ENCODE measurements at regions not wholly inside any gene's neighbourhood (a gene's known extent, or its start where the extent isn't known, plus 50 kb on each side); places are given as distances from the start of the nearest gene placed in this dataset.

- H3K9me3 ChIP-seq = peaks cover 11% of the 10 kb centered on the region
- no peak for ATAC-seq
- no peak overlapping the region for H3K4me3 ChIP-seq
- TF ChIP-seq CTCF (IDR thresholded peaks at IDR 0.05) = no peak
- H3K36me3 ChIP-seq (ENCODE audit: low read depth) = no peaks in the 10 kb centered on the region
- intact Hi-C loops (cut with DNase I, micrococcal nuclease) = no loop called here
- DNase-seq = no peak
- H3K4me1 ChIP-seq (ENCODE audit: low read depth) = no peaks in the 10 kb centered on the region
Observed at GRCh38 chr3:170711786-170712185, 125.9 kb upstream of the SLC7A14 start.

GRCh38 chr3:170709046-170709445 is 123.2 kb upstream of the SLC7A14 start:
- Histone ChIP-seq H3K36me3 (ENCODE audit: low read depth) (no peaks in the 10 kb centered on the region), H3K9me3 (peaks cover 11% of the 10 kb centered on the region), H3K4me3 (no peak overlapping the region), H3K4me1 (ENCODE audit: low read depth) (no peaks in the 10 kb centered on the region)
- no peak for TF ChIP-seq CTCF (IDR thresholded peaks at IDR 0.05)
- intact Hi-C loops (cut with DNase I, micrococcal nuclease) = no loop called here
- ATAC-seq = peak; percentile 37
- peak in 1 of 3 donors; percentile 16 for DNase-seq

- Histone ChIP-seq H3K4me3 (no peak overlapping the region), H3K4me1 (ENCODE audit: low read depth) (no peaks in the 10 kb centered on the region), H3K36me3 (ENCODE audit: low read depth) (no peaks in the 10 kb centered on the region), H3K9me3 (peaks cover 11% of the 10 kb centered on the region)
- intact Hi-C loops (cut with DNase I, micrococcal nuclease) = no loop called here
- no peak for TF ChIP-seq CTCF (IDR thresholded peaks at IDR 0.05)
- ATAC-seq = no peak
- DNase-seq = no peak
Observed at GRCh38 chr3:170707899-170708298, 122.0 kb upstream of the SLC7A14 start.

- no peak for DNase-seq
- intact Hi-C loops (cut with DNase I, micrococcal nuclease) = no loop called here
- no peak for TF ChIP-seq CTCF (IDR thresholded peaks at IDR 0.05)
Observed at GRCh38 chr3:170705131-170705530, 119.3 kb upstream of the SLC7A14 start.

GRCh38 chr3:170703121-170703588 is 117.3 kb upstream of the SLC7A14 start:
- Histone ChIP-seq H3K36me3 (ENCODE audit: low read depth) (no peaks in the 10 kb centered on the region), H3K9me3 (no peaks in the 10 kb centered on the region), H3K4me3 (no peak overlapping the region), H3K4me1 (ENCODE audit: low read depth) (no peaks in the 10 kb centered on the region)
- TF ChIP-seq CTCF (IDR thresholded peaks at IDR 0.05) = no peak
- intact Hi-C loops (cut with DNase I, micrococcal nuclease) = no loop called here
- ATAC-seq (no peak), DNase-seq (no peak)

More at GRCh38 chr3:170705131-170705530, 119.3 kb upstream of the SLC7A14 start:
- Histone ChIP-seq H3K9me3 (peaks cover 10% of the 10 kb centered on the region), H3K4me1 (ENCODE audit: low read depth) (no peaks in the 10 kb centered on the region), H3K36me3 (ENCODE audit: low read depth) (no peaks in the 10 kb centered on the region), H3K4me3 (no peak overlapping the region)
- no peak for ATAC-seq
